Choroid plexus epithelial cell (primary cell): ENCODE measurements at regions not wholly inside any gene's neighbourhood (a gene's known extent, or its start where the extent isn't known, plus 50 kb on each side); places are given as distances from the start of the nearest gene placed in this dataset.

ENCODE experiments used
- DNase-seq: peaks from one replicate; pipeline ENCODE4 v3.0.0-alpha.2; 2010; ENCODE audit warnings: low read depth
- H3K4me3 ChIP-seq: 2 replicates; pipeline ENCODE4 v1.5.1; 2011; ENCODE audit warnings: low read depth, mild to moderate bottlenecking, control low read depth, low read length, moderate library complexity
- TF ChIP-seq, protein P1 (sequence below): conservative IDR thresholded peaks from 2 replicates; pipeline ENCODE4 v1.5.1; 2011; ENCODE audit warnings: low read depth, mild to moderate bottlenecking, control low read depth, inconsistent platforms, low read length, moderate library complexity

DNA sequence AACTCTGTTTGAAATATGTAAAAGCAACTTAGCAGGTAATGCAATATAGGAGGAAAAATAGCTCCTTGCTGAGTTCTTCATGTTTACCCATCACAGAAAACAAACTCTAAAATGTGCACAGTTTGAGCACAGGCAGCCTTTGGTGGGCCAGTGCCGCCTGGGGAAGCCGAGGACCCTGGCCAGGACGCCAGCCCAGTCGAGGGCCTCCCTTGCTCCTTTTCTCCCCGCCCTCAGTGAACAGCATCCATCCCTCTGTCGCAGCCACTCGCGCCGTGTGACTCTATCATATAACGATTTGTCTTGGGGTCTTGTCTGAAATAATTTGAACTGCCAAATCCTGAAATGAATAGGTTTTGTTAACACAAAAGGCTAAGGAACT lies 286.7 kb upstream of the IRX4 start:
- no peak for DNase-seq
- TF ChIP-seq, protein P1, sequence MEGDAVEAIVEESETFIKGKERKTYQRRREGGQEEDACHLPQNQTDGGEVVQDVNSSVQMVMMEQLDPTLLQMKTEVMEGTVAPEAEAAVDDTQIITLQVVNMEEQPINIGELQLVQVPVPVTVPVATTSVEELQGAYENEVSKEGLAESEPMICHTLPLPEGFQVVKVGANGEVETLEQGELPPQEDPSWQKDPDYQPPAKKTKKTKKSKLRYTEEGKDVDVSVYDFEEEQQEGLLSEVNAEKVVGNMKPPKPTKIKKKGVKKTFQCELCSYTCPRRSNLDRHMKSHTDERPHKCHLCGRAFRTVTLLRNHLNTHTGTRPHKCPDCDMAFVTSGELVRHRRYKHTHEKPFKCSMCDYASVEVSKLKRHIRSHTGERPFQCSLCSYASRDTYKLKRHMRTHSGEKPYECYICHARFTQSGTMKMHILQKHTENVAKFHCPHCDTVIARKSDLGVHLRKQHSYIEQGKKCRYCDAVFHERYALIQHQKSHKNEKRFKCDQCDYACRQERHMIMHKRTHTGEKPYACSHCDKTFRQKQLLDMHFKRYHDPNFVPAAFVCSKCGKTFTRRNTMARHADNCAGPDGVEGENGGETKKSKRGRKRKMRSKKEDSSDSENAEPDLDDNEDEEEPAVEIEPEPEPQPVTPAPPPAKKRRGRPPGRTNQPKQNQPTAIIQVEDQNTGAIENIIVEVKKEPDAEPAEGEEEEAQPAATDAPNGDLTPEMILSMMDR, result no peak
- H3K4me3 ChIP-seq, result no peak overlapping the region

DNA sequence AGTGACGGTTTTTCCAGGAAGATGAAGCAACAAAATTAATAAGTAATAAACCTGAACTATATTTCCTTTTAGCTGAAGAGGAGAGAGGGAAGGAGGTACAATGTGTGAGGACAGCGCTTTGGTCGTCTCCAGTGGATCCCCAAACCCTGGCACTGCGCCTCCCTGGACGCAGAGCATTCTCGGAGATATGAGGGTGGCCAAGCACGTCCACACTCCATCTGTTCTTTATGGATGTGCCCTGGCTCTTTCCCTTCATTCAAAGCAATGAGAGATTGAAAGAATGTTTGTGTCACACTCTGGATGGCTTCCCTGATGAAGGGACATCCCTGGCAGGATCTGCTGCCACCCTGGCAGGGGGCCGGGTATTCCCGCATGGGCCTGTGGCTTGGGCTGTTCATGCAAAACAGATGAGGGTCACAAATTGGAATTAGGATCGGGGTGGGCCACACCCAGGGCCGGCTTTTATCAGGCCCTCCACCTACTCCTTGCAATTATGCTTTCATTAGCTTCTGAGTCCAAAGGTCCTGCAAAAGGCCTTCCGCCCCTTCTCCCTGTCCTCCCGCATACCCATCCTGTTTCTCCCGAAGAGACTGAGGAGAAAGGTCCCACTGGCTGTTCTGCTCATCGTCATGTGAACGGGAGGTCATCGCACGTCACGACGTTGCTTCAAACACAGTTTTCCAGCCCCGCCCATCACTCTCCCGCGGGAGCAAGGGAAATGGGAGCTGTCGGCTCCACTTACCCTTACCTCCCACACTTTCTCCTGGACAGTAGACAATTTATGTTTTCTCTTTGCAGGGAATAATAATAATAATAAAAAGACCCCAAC lies 286.1 kb upstream of the IRX4 start:
- H3K4me3 ChIP-seq, result no peak overlapping the region
- TF ChIP-seq, protein P1, result no peak
- DNase-seq, result no peak

DNA sequence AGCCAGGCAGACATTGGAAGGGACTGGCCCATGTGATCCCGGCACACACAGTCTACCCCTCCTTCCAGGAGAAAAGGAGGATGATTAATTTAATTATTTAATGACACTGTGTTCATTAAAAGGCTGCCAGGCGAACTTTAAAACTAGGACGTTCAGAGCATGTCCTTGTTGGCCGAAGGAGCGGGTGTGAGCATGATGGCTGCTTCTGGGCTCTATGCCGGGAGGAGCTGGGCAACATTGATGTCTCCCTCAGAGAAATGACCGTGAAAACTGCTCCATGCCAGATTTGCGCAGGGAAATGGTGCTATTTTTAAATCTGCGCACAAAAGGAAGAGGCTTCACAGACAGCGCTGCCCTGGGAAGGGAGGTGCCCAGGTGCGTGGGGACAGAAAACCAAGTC lies 284.9 kb upstream of the IRX4 start:
- TF ChIP-seq, protein P1, result no peak
- DNase-seq, result no peak

DNA sequence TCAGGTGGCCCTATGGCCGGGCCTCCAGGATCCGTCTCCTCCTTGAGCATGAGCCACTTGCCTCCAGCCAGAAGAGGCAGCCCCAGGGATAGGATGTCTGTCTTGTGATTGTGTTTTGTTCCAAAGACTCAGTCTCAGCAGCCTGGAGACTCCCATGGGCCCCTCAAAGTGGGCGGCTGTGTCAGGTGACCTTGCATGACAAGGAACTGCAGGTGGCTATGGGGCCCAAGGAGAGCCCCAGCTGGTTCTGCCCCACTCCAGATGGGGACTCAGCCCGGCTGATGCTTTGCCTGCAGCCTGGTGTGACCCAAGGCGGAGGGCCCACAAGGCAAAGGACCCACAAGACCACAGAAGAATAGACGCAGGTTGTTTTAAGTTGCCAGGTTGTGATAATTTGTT lies 284.3 kb upstream of the IRX4 start:
- H3K4me3 ChIP-seq, result no peak overlapping the region
- TF ChIP-seq, protein P1, result no peak
- no peak for DNase-seq

More for the DNA sequence above, 284.9 kb upstream of the IRX4 start:
- no peak overlapping the region for H3K4me3 ChIP-seq

DNA sequence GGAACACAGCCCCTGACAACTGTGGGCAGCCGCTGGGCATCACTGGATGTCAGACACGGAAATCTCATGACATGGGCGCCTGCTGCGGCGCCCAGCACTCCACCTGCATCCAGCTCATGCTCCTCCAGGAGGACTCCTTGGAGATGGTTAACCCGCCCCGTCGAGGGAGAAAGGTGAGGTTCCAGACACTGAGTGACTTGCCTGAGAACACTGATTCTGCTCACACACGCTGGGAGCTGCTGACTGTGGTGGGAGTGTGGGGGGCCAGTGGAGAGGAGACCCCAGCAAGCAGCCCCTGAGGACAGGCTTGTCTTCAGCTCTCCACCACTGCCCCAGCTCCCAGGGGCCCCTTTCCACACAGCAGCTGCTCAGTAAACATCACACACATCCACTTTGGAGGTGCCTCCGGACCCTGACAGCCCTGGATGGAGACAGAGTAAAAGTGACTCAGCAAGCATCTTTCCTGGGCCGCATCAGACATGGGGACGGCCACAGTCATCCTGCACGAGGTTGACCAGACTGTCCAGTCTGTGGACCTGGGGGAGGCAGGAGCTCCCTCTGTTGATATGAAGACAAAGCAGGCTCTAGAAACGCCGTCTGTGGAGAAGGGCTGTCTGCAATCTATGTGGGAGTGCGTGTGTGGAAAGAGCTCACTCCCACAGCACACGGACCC lies 283.7 kb upstream of the IRX4 start:
- H3K4me3 ChIP-seq, result no peak overlapping the region
- TF ChIP-seq, protein P1, result no peak
- DNase-seq, result no peak

DNA sequence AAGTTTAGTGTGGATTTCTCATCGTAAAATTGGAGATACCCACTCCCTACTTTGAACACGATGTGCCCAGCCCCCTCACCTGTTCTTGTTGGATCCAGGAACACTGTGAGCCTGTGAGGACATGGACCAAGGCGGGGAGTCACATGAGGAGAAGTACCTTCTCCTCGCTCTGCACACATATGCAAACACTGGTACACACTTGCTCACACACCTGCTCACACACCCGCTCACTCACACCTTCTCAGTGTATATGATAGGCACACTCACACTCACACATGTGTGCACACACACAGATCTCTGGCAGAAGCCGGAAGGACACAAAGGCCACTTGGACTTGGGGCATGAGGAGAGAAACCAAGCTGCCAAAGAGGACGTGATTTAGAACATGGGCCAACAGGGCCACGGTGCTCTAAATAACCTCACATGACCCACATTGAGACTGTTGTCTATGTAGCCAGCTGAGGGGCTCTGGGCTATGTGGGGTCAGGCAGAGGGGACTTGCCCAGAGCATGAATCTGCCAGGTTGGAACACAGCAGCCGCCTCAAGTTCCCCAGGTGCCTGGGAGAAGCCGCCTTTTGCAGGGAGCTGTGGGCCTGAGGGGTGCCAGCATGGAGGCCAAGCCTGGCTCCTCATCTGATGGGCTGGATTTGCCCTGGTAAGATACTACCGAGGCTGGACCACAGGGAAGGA lies 283.0 kb upstream of the IRX4 start:
- TF ChIP-seq, protein P1, result no peak
- no peak overlapping the region for H3K4me3 ChIP-seq
- DNase-seq, result no peak
